Epithelial cell of prostate (primary cell): ENCODE measurements at regions not wholly inside any gene's neighbourhood (a gene's known extent, or its start where the extent isn't known, plus 50 kb on each side); places are given as distances from the start of the nearest gene placed in this dataset.

Experiments
- DNase-seq: peaks from one replicate; pipeline ENCODE4 v3.0.0-alpha.2; 2011; ENCODE audit warnings: low read depth, low spot score
- H3K27ac ChIP-seq: fragments of 450-650 bp; 2 replicates; pipeline ENCODE4 v1.5.1; 2017; ENCODE audit warnings: mild to moderate bottlenecking

- no peak for DNase-seq
- no peak overlapping the region for H3K27ac ChIP-seq
Measured at GRCh38 chr3:1910322-1910721, 188.3 kb upstream of the CNTN4 start.

- no peak for DNase-seq
- H3K27ac ChIP-seq, result no peak overlapping the region
Measured at GRCh38 chr3:1929788-1930414, 168.8 kb upstream of the CNTN4 start.

- H3K27ac ChIP-seq, result no peak overlapping the region
- DNase-seq, result no peak
Measured at GRCh38 chr3:1938975-1939374, 159.7 kb upstream of the CNTN4 start.

GRCh38 chr3:1942781-1943180 is 155.9 kb upstream of the CNTN4 start:
- DNase-seq, result no peak
- no peak overlapping the region for H3K27ac ChIP-seq

- DNase-seq, result no peak
Measured at GRCh38 chr3:1943395-1944118, 155.1 kb upstream of the CNTN4 start.

GRCh38 chr3:1945698-1946097 is 153.0 kb upstream of the CNTN4 start:
- DNase-seq, result no peak
- H3K27ac ChIP-seq, result no peak overlapping the region

More at GRCh38 chr3:1943395-1944118, 155.1 kb upstream of the CNTN4 start:
- H3K27ac ChIP-seq, result no peak overlapping the region

GRCh38 chr3:1953536-1953935 is 145.1 kb upstream of the CNTN4 start:
- DNase-seq, result no peak
- no peak overlapping the region for H3K27ac ChIP-seq

- no peak overlapping the region for H3K27ac ChIP-seq
- no peak for DNase-seq
Measured at GRCh38 chr3:1954632-1955031, 144.0 kb upstream of the CNTN4 start.

- H3K27ac ChIP-seq, result no peak overlapping the region
- DNase-seq, result no peak
Measured at GRCh38 chr3:1955170-1955569, 143.5 kb upstream of the CNTN4 start.

- no peak for DNase-seq
- H3K27ac ChIP-seq, result no peak overlapping the region
Measured at GRCh38 chr3:1955750-1956149, 142.9 kb upstream of the CNTN4 start.

GRCh38 chr3:1960506-1960905 is 138.2 kb upstream of the CNTN4 start:
- H3K27ac ChIP-seq, result no peak overlapping the region
- no peak for DNase-seq

GRCh38 chr3:1962396-1963088 is 136.1 kb upstream of the CNTN4 start:
- no peak for DNase-seq
- no peak overlapping the region for H3K27ac ChIP-seq

GRCh38 chr3:1963896-1964295 is 134.8 kb upstream of the CNTN4 start:
- DNase-seq, result no peak
- H3K27ac ChIP-seq, result no peak overlapping the region

- no peak for DNase-seq
- H3K27ac ChIP-seq, result no peak overlapping the region
Measured at GRCh38 chr3:1967525-1967924, 131.1 kb upstream of the CNTN4 start.

GRCh38 chr3:1969281-1969680 is 129.4 kb upstream of the CNTN4 start:
- DNase-seq, result no peak
- H3K27ac ChIP-seq, result no peak overlapping the region

GRCh38 chr3:1971780-1972179 is 126.9 kb upstream of the CNTN4 start:
- DNase-seq, result no peak
- H3K27ac ChIP-seq, result no peak overlapping the region

GRCh38 chr3:1979961-1980615 is 118.6 kb upstream of the CNTN4 start:
- DNase-seq, result no peak
- H3K27ac ChIP-seq, result no peak overlapping the region

- H3K27ac ChIP-seq, result no peak overlapping the region
- no peak for DNase-seq
Measured at GRCh38 chr3:1987980-1988379, 110.7 kb upstream of the CNTN4 start.

GRCh38 chr3:1998739-1999138 is 99.9 kb upstream of the CNTN4 start:
- H3K27ac ChIP-seq, result no peak overlapping the region
- DNase-seq, result no peak

- no peak overlapping the region for H3K27ac ChIP-seq
- DNase-seq, result no peak
Measured at GRCh38 chr3:2001306-2002108, 97.2 kb upstream of the CNTN4 start.
